NCI-H2081 treated with DMSO at 0.1 percent for 48 hours (cell line): ENCODE measurements at regions not wholly inside any gene's neighbourhood (a gene's known extent, or its start where the extent isn't known, plus 50 kb on each side); places are given as distances from the start of the nearest gene placed in this dataset.
A peak's percentile ranks its signal among the peaks of the same experiment; 100 is the strongest.

Experiments used
- DNase-seq: peaks from one replicate; lab custom pipeline; 2025; lab: John Stamatoyannopoulos, UW

- DNase-seq = no peak
Measured at GRCh38 chr4:20353646-20354045, 101.9 kb downstream of the SLIT2 start.

GRCh38 chr4:20354120-20354519, 102.4 kb downstream of the SLIT2 start:
- DNase-seq = no peak

GRCh38 chr4:20356565-20356964, 104.9 kb downstream of the SLIT2 start:
- peak; percentile 87 for DNase-seq

- DNase-seq = no peak
Measured at GRCh38 chr4:20358110-20358509, 106.4 kb downstream of the SLIT2 start.

- DNase-seq = no peak
Measured at GRCh38 chr4:20359692-20360091, 108.0 kb downstream of the SLIT2 start.

- no peak for DNase-seq
Measured at GRCh38 chr4:20362148-20362547, 110.4 kb downstream of the SLIT2 start.

- DNase-seq = no peak
Measured at GRCh38 chr4:20364969-20365368, 113.3 kb downstream of the SLIT2 start.

GRCh38 chr4:20367446-20367845, 115.7 kb downstream of the SLIT2 start:
- DNase-seq = no peak

- no peak for DNase-seq
Measured at GRCh38 chr4:20368926-20369325, 117.2 kb downstream of the SLIT2 start.

- no peak for DNase-seq
Measured at GRCh38 chr4:20370274-20370673, 118.6 kb downstream of the SLIT2 start.

GRCh38 chr4:20376070-20376469, 124.4 kb downstream of the SLIT2 start:
- DNase-seq = no peak

- no peak for DNase-seq
Measured at GRCh38 chr4:20378181-20378580, 126.5 kb downstream of the SLIT2 start.

GRCh38 chr4:20381005-20381404, 129.3 kb downstream of the SLIT2 start:
- DNase-seq = no peak

- no peak for DNase-seq
Measured at GRCh38 chr4:20383283-20383682, 131.6 kb downstream of the SLIT2 start.

- DNase-seq = no peak
Measured at GRCh38 chr4:20383969-20384368, 132.3 kb downstream of the SLIT2 start.

GRCh38 chr4:20384456-20384855, 132.8 kb downstream of the SLIT2 start:
- no peak for DNase-seq

- no peak for DNase-seq
Measured at GRCh38 chr4:20386001-20386740, 134.5 kb downstream of the SLIT2 start.

GRCh38 chr4:20386906-20387305, 135.2 kb downstream of the SLIT2 start:
- no peak for DNase-seq

- DNase-seq = no peak
Measured at GRCh38 chr4:20391198-20391597, 139.5 kb downstream of the SLIT2 start.

GRCh38 chr4:20391912-20392311, 140.2 kb downstream of the SLIT2 start:
- no peak for DNase-seq

GRCh38 chr4:20393486-20394100, 141.9 kb downstream of the SLIT2 start:
- DNase-seq = peak; percentile 55

- no peak for DNase-seq
Measured at GRCh38 chr4:20394512-20394911, 142.8 kb downstream of the SLIT2 start.

- no peak for DNase-seq
Measured at GRCh38 chr4:20395160-20395773, 143.6 kb downstream of the SLIT2 start.
